HL-60 (cell line): ENCODE measurements at regions not wholly inside any gene's neighbourhood (a gene's known extent, or its start where the extent isn't known, plus 50 kb on each side); places are given as distances from the start of the nearest gene placed in this dataset.

Experiments used
- DNase-seq, 2 experiments: peaks; one replicate each; pipeline ENCODE4 v3.0.0-alpha.2; 2010 to 2020; ENCODE audit warnings: low read depth in 1 of 2, low spot score in 1 of 2
- H3K27ac ChIP-seq: fragments of 250-450 bp; sonication (Bioruptor Pico); replicated peaks from 2 replicates; pipeline ENCODE4 v1.5.1; 2020; ENCODE audit warnings: mild to moderate bottlenecking, moderate library complexity
- H3K27me3 ChIP-seq: fragments of 250-450 bp; sonication (Bioruptor Pico); 2 replicates; pipeline ENCODE4 v1.5.1; 2021; ENCODE audit warnings: mild to moderate bottlenecking, moderate library complexity; ENCODE audit not compliant: insufficient read depth, poor library complexity, severe bottlenecking
- H3K4me3 ChIP-seq: replicated peaks from 2 replicates; pipeline ENCODE4 v1.5.1; 2011; ENCODE audit warnings: mild to moderate bottlenecking, control low read depth, low read length; ENCODE audit not compliant: insufficient read depth
- GABPA ChIP-seq: IDR thresholded peaks from 2 replicates; pipeline ENCODE4 v1.6.1; 2012; ENCODE audit warnings: low read depth
- POLR2AphosphoS5 ChIP-seq: IDR thresholded peaks from 2 replicates; pipeline ENCODE4 v1.6.1; 2012; ENCODE audit warnings: low read depth
- SPI1 ChIP-seq: IDR thresholded peaks from 2 replicates; pipeline ENCODE4 v1.6.1; 2012; ENCODE audit warnings: low read depth, mild to moderate bottlenecking, borderline replicate concordance
- TF ChIP-seq, protein P1 (sequence below): IDR thresholded peaks from one replicate; pipeline ENCODE4 v1.5.1; 2011; ENCODE audit warnings: low read length, control low read depth, inconsistent platforms; ENCODE audit not compliant: insufficient read depth
- TF ChIP-seq, protein P2 (sequence below): IDR thresholded peaks from 2 replicates; pipeline ENCODE4 v1.6.1; 2012; ENCODE audit warnings: low read depth; ENCODE audit not compliant: insufficient replicate concordance

DNA sequence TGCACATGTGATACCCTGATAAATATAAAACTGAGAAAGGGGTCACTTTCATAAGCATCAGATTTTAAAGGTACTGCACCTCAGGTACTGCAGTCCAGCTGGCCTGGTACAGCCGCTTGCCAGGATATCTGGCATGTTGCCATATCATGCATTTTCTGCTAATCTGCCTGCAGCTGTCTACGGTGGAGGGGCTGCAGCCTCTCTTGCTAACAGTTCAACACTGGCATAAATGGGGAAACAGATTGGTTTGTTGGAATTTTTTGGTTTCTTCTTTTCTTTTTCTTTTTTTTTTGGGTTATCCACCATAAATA, 71.5 kb downstream of the MIS18A start:
- DNase-seq = no peak
- no peak overlapping the region for H3K4me3 ChIP-seq
- no peak overlapping the region for H3K27ac ChIP-seq
- TF ChIP-seq POLR2AphosphoS5 (no peak), SPI1 (no peak), GABPA (no peak)
- TF ChIP-seq, protein P1, sequence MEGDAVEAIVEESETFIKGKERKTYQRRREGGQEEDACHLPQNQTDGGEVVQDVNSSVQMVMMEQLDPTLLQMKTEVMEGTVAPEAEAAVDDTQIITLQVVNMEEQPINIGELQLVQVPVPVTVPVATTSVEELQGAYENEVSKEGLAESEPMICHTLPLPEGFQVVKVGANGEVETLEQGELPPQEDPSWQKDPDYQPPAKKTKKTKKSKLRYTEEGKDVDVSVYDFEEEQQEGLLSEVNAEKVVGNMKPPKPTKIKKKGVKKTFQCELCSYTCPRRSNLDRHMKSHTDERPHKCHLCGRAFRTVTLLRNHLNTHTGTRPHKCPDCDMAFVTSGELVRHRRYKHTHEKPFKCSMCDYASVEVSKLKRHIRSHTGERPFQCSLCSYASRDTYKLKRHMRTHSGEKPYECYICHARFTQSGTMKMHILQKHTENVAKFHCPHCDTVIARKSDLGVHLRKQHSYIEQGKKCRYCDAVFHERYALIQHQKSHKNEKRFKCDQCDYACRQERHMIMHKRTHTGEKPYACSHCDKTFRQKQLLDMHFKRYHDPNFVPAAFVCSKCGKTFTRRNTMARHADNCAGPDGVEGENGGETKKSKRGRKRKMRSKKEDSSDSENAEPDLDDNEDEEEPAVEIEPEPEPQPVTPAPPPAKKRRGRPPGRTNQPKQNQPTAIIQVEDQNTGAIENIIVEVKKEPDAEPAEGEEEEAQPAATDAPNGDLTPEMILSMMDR = no peak
- TF ChIP-seq, protein P2, sequence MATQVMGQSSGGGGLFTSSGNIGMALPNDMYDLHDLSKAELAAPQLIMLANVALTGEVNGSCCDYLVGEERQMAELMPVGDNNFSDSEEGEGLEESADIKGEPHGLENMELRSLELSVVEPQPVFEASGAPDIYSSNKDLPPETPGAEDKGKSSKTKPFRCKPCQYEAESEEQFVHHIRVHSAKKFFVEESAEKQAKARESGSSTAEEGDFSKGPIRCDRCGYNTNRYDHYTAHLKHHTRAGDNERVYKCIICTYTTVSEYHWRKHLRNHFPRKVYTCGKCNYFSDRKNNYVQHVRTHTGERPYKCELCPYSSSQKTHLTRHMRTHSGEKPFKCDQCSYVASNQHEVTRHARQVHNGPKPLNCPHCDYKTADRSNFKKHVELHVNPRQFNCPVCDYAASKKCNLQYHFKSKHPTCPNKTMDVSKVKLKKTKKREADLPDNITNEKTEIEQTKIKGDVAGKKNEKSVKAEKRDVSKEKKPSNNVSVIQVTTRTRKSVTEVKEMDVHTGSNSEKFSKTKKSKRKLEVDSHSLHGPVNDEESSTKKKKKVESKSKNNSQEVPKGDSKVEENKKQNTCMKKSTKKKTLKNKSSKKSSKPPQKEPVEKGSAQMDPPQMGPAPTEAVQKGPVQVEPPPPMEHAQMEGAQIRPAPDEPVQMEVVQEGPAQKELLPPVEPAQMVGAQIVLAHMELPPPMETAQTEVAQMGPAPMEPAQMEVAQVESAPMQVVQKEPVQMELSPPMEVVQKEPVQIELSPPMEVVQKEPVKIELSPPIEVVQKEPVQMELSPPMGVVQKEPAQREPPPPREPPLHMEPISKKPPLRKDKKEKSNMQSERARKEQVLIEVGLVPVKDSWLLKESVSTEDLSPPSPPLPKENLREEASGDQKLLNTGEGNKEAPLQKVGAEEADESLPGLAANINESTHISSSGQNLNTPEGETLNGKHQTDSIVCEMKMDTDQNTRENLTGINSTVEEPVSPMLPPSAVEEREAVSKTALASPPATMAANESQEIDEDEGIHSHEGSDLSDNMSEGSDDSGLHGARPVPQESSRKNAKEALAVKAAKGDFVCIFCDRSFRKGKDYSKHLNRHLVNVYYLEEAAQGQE = no peak
- no peaks in the 10 kb centered on the region for H3K27me3 ChIP-seq

DNA sequence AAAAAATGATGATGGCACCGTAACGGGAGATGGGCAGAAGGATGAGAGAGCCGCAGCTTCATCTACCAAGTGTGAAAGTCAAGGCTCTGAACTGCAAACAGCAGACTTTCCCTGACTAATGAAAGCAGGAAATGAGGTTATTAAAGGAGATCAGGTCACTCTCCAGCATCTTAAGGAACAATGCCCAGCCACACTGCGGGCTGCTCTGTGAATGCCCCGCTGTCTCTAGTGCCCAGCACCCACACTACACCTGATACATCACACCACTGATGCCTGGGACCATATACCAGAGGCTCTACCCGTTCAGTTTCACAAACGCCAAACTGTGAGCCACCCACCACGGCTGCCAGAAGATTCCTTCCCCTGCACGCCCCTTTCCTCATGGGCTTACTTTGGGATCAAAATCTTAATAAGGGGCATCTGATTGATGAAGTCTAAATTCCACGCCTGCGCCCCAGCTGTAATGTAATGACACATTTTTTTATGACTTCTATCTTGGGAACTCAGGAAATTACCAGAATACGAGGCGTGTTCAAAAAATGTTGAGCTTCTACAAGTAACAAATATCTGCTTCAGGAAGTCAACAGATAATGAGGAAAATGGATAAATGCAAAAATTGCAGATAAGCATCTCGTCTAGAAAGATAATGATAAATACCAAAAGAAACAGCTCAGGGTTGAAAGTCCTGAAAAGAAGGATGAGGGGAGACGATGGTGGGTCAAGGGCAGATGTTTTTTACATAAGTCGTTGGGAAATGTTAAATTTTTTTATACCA, 72.0 kb downstream of the MIS18A start:
- no peak overlapping the region for H3K4me3 ChIP-seq
- no peaks in the 10 kb centered on the region for H3K27me3 ChIP-seq
- no peak overlapping the region for H3K27ac ChIP-seq
- TF ChIP-seq POLR2AphosphoS5 (no peak), SPI1 (no peak), GABPA (no peak)
- TF ChIP-seq, protein P1 = no peak
- TF ChIP-seq, protein P2 = no peak
- no peak for DNase-seq

DNA sequence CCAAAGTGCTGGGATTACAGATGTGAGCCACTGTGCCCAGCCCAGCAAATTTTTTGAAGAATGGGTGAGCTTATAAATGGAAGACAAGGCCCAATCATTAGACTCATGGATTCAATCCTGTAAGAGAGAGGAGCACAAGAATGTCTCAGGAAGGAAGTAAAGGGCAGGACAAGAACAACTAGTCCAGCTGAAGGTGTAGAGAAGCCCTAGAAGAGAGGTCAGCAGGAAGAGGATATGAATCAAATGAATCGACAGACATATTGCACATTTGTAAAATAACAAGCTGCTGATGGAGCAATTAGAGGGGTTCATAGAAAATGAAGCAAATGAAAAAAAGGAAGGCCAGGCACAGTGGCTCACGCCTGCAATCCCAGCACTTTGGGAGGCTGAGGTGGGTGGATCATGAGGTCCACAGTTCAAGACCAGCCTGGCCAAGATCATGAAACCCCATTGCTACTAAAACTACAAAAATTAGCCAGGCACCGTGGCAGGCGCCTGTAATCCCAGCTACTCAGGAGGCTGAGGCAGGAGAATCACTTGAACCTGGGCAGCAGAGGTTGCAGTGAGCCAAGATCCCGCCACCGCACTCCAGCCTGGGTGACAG, 74.9 kb downstream of the MIS18A start:
- no peaks in the 10 kb centered on the region for H3K27me3 ChIP-seq
- no peak overlapping the region for H3K27ac ChIP-seq
- TF ChIP-seq POLR2AphosphoS5 = no peak
- TF ChIP-seq, protein P1 = no peak
- TF ChIP-seq GABPA = no peak
- TF ChIP-seq, protein P2 = no peak
- TF ChIP-seq SPI1 = no peak
- DNase-seq = no peak
- no peak overlapping the region for H3K4me3 ChIP-seq
